ENCODE measurements at regions not wholly inside any gene's neighbourhood (a gene's known extent, or its start where the extent isn't known, plus 50 kb on each side); places are given as distances from the start of the nearest gene placed in this dataset.

DNA sequence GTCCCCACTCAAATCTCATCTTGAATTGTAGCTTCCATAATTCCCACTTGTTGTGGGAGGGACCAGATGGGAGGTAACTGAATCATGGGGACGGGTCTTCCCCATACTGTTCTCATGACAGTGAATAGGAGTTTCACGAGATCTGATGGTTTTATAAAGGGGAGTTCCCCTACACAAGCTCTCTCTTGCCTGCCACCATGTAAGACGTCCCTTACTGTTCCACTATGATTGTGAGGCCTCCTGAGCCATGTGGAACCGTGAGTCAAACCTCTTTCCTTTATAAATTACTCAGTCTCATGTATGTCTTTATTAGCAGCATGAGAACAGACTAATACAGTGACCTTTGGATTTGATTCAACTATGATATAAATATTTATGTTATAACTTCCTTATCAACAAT lies 78.0 kb downstream of the CYRIA start:
- TF ChIP-seq CTCF (IDR thresholded peaks at IDR 0.05; ENCODE audit: insufficient read depth, low read depth, low read length) = no peak
- no peak for DNase-seq (ENCODE audit: low read depth)

DNA sequence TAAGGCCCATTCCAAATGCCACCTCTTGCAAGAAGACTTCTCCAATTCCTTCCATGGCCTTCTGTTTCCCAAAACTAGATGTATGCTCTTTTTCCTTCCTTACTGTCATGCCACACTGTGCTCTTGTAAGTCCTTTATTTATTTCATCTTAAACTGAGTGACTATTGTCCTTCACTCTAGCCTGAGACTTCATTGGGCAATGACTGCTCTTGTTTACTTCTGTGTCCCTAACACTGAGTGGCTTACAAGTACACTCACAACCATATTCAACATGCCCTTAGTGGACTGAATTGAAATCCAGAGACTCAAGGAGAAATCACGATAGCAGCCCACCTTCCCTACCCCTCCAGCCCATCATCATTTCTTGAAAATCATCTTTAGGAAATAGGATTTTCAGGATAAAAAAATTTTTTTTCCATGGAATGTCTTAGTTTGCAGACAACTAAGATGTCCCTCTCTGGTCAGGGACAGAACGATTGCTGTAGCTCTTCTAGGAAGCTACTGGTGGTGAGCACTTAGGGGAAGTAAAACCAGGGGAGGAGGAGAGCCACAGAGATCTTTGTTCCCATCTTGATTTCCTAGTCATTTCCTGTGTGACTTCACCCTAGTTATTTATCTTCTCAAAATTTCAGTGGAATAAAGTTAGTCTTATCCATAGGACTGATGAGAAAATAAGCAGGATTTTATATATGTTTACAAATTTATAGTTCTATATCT lies 80.7 kb downstream of the CYRIA start:
- DNase-seq (ENCODE audit: low read depth) = no peak
- H3K4me3 ChIP-seq (ENCODE audit: low read depth, low read length) = no peak overlapping the region
- no peak for TF ChIP-seq CTCF (IDR thresholded peaks at IDR 0.05; ENCODE audit: insufficient read depth, low read depth, low read length)

More for the DNA sequence above, 78.0 kb downstream of the CYRIA start:
- H3K4me3 ChIP-seq (ENCODE audit: low read depth, low read length) = no peak overlapping the region

- no peak overlapping the region for H3K4me3 ChIP-seq (ENCODE audit: low read depth, low read length)
- TF ChIP-seq CTCF (IDR thresholded peaks at IDR 0.05; ENCODE audit: insufficient read depth, low read depth, low read length) = no peak
- no peak for DNase-seq (ENCODE audit: low read depth)
Observed at GRCh38 chr2:16584084-16584483, 81.5 kb downstream of the CYRIA start.

GRCh38 chr2:16581241-16581640 lies 84.4 kb downstream of the CYRIA start:
- DNase-seq (ENCODE audit: low read depth) = no peak
- H3K4me3 ChIP-seq (ENCODE audit: low read depth, low read length) = no peak overlapping the region
- no peak for TF ChIP-seq CTCF (IDR thresholded peaks at IDR 0.05; ENCODE audit: insufficient read depth, low read depth, low read length)

- TF ChIP-seq CTCF (IDR thresholded peaks at IDR 0.05; ENCODE audit: insufficient read depth, low read depth, low read length) = no peak
- DNase-seq (ENCODE audit: low read depth) = no peak
- no peak overlapping the region for H3K4me3 ChIP-seq (ENCODE audit: low read depth, low read length)
Observed at GRCh38 chr2:16578081-16578480, 87.6 kb downstream of the CYRIA start.

- no peak for TF ChIP-seq CTCF (IDR thresholded peaks at IDR 0.05; ENCODE audit: insufficient read depth, low read depth, low read length)
- DNase-seq (ENCODE audit: low read depth) = no peak
- H3K4me3 ChIP-seq (ENCODE audit: low read depth, low read length) = no peak overlapping the region
Observed at GRCh38 chr2:16570516-16570915, 95.1 kb downstream of the CYRIA start.
